ENCODE measurements at regions not wholly inside any gene's neighbourhood (a gene's known extent, or its start where the extent isn't known, plus 50 kb on each side); places are given as distances from the start of the nearest gene placed in this dataset.

- H3K4me3 ChIP-seq (ENCODE audit: low read length in 2 of 2) = no peak overlapping the region
- WGBS = 96% methylated on average over 3 of the region's 3 CpGs
- H3K27ac ChIP-seq (ENCODE audit: low read depth in 1 of 2, low read length in 1 of 2) = no peak overlapping the region
- no peaks in the 10 kb centered on the region for H3K36me3 ChIP-seq (ENCODE audit: control insufficient read depth in 2 of 2, insufficient read depth in 2 of 2, low read length in 1 of 2)
- H3K9me3 ChIP-seq (ENCODE audit: control insufficient read depth in 2 of 2, insufficient read depth in 1 of 2, low read length in 1 of 2) = no peaks in the 10 kb centered on the region
- H3K4me1 ChIP-seq (ENCODE audit: control insufficient read depth in 2 of 2, insufficient read depth in 2 of 2, low read length in 2 of 2) = no peaks in the 10 kb centered on the region
- no peak for DNase-seq (ENCODE audit: low read depth in 6 of 9, low spot score in 9 of 9)
- no peaks in the 10 kb centered on the region for H3K27me3 ChIP-seq (ENCODE audit: control insufficient read depth in 2 of 2, insufficient read depth in 1 of 2, low read length in 1 of 2)
Measured at GRCh38 chr13:80284290-80284689, 56.6 kb downstream of the SPRY2 start.

DNA sequence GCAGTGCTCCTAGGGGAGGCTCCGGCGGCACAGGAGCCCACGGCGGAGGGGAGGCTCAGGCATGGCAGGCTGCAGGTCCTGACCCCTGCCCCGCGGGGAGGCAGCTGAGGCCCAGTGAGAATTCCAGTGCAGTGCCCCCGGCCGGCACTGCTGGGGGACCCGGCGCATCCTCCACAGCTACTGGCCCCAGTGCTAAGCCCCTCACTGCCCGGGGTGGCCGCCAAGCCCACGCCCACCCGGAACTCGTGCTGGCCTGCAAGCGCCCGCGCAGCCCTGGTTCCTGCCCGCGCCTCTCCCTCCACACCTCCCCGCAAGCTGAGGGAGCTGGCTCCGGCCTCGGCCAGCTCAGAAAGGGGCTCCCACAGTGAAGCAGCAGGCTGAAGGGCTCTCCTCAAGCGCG, 62.2 kb downstream of the SPRY2 start:
- Histone ChIP-seq H3K4me1 (ENCODE audit: control insufficient read depth in 2 of 2, insufficient read depth in 2 of 2, low read length in 2 of 2) (no peaks in the 10 kb centered on the region), H3K36me3 (ENCODE audit: control insufficient read depth in 2 of 2, insufficient read depth in 2 of 2, low read length in 1 of 2) (no peaks in the 10 kb centered on the region), H3K4me3 (ENCODE audit: low read length in 2 of 2) (no peak overlapping the region), H3K9me3 (ENCODE audit: control insufficient read depth in 2 of 2, insufficient read depth in 1 of 2, low read length in 1 of 2) (peaks cover 0 to 8% of the 10 kb centered on the region in 2 donors), H3K27ac (ENCODE audit: low read depth in 1 of 2, low read length in 1 of 2) (no peak overlapping the region), H3K27me3 (ENCODE audit: control insufficient read depth in 2 of 2, insufficient read depth in 1 of 2, low read length in 1 of 2) (no peaks in the 10 kb centered on the region)
- 94% methylated on average over 25 of the region's 25 CpGs for WGBS
- DNase-seq (ENCODE audit: low read depth in 6 of 9, low spot score in 9 of 9) = no peak

GRCh38 chr13:80276371-80277289, 64.3 kb downstream of the SPRY2 start:
- Histone ChIP-seq H3K4me1 (ENCODE audit: control insufficient read depth in 2 of 2, insufficient read depth in 2 of 2, low read length in 2 of 2) (no peaks in the 10 kb centered on the region), H3K4me3 (ENCODE audit: low read length in 2 of 2) (no peak overlapping the region), H3K27me3 (ENCODE audit: control insufficient read depth in 2 of 2, insufficient read depth in 1 of 2, low read length in 1 of 2) (no peaks in the 10 kb centered on the region), H3K36me3 (ENCODE audit: control insufficient read depth in 2 of 2, insufficient read depth in 2 of 2, low read length in 1 of 2) (no peaks in the 10 kb centered on the region), H3K27ac (ENCODE audit: low read depth in 1 of 2, low read length in 1 of 2) (no peak overlapping the region), H3K9me3 (ENCODE audit: control insufficient read depth in 2 of 2, insufficient read depth in 1 of 2, low read length in 1 of 2) (peaks cover 0 to 8% of the 10 kb centered on the region in 2 donors)
- 90% methylated on average over 12 of the region's 12 CpGs for WGBS
- no peak for DNase-seq (ENCODE audit: low read depth in 6 of 9, low spot score in 9 of 9)

DNA sequence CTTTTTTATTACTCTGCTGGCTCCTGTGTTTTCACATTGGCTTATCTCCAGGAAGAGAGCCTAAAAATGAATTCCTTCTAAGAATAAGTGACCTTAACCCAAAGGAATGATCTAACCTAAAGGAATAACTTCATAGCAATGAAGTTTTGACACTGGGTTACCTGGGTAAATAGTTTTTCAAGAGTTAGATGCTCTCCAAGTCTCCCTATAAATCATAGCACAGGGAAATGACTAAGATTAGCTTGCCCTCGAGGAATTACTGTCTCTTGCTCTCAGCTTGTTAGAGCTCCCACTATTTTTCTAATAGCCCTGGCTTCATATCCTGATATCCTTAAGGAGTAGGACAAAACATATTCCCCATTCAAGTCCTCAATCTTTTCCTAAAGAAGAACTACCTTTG, 66.3 kb downstream of the SPRY2 start:
- Histone ChIP-seq H3K36me3 (ENCODE audit: control insufficient read depth in 2 of 2, insufficient read depth in 2 of 2, low read length in 1 of 2) (no peaks in the 10 kb centered on the region), H3K4me1 (ENCODE audit: control insufficient read depth in 2 of 2, insufficient read depth in 2 of 2, low read length in 2 of 2) (no peaks in the 10 kb centered on the region), H3K27me3 (ENCODE audit: control insufficient read depth in 2 of 2, insufficient read depth in 1 of 2, low read length in 1 of 2) (no peaks in the 10 kb centered on the region), H3K9me3 (ENCODE audit: control insufficient read depth in 2 of 2, insufficient read depth in 1 of 2, low read length in 1 of 2) (peaks cover 0 to 8% of the 10 kb centered on the region in 2 donors), H3K4me3 (ENCODE audit: low read length in 2 of 2) (no peak overlapping the region), H3K27ac (ENCODE audit: low read depth in 1 of 2, low read length in 1 of 2) (no peak overlapping the region)
- no peak for DNase-seq (ENCODE audit: low read depth in 6 of 9, low spot score in 9 of 9)
- 84% methylated on average over 1 of the region's 1 CpG for WGBS

GRCh38 chr13:80273718-80274117, 67.2 kb downstream of the SPRY2 start:
- H3K27ac ChIP-seq (ENCODE audit: low read depth in 1 of 2, low read length in 1 of 2) = no peak overlapping the region
- no peaks in the 10 kb centered on the region for H3K36me3 ChIP-seq (ENCODE audit: control insufficient read depth in 2 of 2, insufficient read depth in 2 of 2, low read length in 1 of 2)
- H3K27me3 ChIP-seq (ENCODE audit: control insufficient read depth in 2 of 2, insufficient read depth in 1 of 2, low read length in 1 of 2) = no peaks in the 10 kb centered on the region
- H3K4me3 ChIP-seq (ENCODE audit: low read length in 2 of 2) = no peak overlapping the region
- no peaks in the 10 kb centered on the region for H3K4me1 ChIP-seq (ENCODE audit: control insufficient read depth in 2 of 2, insufficient read depth in 2 of 2, low read length in 2 of 2)
- WGBS = 100% methylated on average over 3 of the region's 3 CpGs
- H3K9me3 ChIP-seq (ENCODE audit: control insufficient read depth in 2 of 2, insufficient read depth in 1 of 2, low read length in 1 of 2) = peaks cover 0 to 5% of the 10 kb centered on the region in 2 donors
- no peak for DNase-seq (ENCODE audit: low read depth in 6 of 9, low spot score in 9 of 9)

DNA sequence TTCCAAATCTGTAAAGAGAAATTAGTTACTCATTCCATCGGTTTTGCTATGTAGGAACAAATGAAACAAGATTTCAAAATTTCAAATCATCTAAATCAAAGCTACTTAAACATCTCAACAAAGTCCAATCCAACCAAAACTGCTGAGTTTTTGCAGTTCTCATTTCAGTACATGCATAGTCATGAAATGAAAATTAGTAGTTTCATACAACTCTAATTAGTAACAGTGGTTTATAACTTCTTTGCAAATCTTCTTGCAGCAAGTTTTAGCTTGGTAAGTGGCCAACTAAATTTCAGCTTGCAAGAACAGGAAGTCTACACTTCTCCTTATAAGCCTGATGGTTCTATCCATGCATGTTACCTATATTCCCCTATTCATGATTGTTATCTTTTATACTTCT, 75.6 kb downstream of the SPRY2 start:
- no peak overlapping the region for H3K4me3 ChIP-seq (ENCODE audit: low read length in 2 of 2)
- DNase-seq (ENCODE audit: low read depth in 6 of 9, low spot score in 9 of 9) = no peak
- 97% methylated on average over 1 of the region's 1 CpG for whole genome bisulfite sequencing
- no peaks in the 10 kb centered on the region for H3K4me1 ChIP-seq (ENCODE audit: control insufficient read depth in 2 of 2, insufficient read depth in 2 of 2, low read length in 2 of 2)
- H3K27ac ChIP-seq (ENCODE audit: low read depth in 1 of 2, low read length in 1 of 2) = no peak overlapping the region
- H3K27me3 ChIP-seq (ENCODE audit: control insufficient read depth in 2 of 2, insufficient read depth in 1 of 2, low read length in 1 of 2) = no peaks in the 10 kb centered on the region
- no peaks in the 10 kb centered on the region for H3K36me3 ChIP-seq (ENCODE audit: control insufficient read depth in 2 of 2, insufficient read depth in 2 of 2, low read length in 1 of 2)
- H3K9me3 ChIP-seq (ENCODE audit: control insufficient read depth in 2 of 2, insufficient read depth in 1 of 2, low read length in 1 of 2) = peaks cover 0 to 5% of the 10 kb centered on the region in 2 donors

DNA sequence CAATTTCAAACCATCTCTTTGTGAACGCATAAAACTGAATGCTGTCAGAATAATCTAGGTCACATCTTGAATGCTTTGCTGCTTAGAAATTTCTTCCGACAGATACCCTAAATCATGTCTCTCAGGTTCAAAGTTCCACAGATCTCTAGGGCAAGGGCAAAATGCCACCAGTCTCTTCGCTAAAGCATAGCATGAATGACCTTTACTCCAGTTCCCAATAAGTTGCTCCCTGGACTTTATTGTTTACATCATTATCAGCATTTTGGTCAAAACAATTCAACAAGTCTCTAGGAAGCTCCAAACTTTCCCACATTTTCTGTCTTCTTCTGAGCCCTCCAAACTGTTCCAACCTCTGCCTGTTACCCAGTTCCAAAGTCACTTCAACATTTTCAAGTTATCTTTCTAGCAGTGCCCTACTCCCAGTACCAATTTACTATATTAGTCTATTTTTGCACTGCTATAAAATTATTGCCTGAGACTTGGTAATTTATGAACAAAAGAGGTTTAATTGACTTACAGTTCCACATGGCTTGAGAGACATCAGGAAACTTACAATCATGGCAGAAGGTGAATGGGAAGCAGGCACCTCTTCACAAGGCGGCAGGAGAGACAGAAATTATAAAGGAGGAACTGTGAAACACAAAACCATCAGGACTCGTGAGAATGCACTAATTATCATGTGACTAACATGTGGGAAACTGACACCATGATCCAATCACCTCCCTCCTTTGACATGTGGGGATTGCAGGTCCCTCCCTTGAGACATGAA, 77.0 kb downstream of the SPRY2 start:
- DNase-seq (ENCODE audit: low read depth in 6 of 9, low spot score in 9 of 9) = no peak
- peaks cover 0 to 5% of the 10 kb centered on the region in 2 donors for H3K9me3 ChIP-seq (ENCODE audit: control insufficient read depth in 2 of 2, insufficient read depth in 1 of 2, low read length in 1 of 2)
- no peak overlapping the region for H3K27ac ChIP-seq (ENCODE audit: low read depth in 1 of 2, low read length in 1 of 2)
- H3K4me1 ChIP-seq (ENCODE audit: control insufficient read depth in 2 of 2, insufficient read depth in 2 of 2, low read length in 2 of 2) = no peaks in the 10 kb centered on the region
- no peak overlapping the region for H3K4me3 ChIP-seq (ENCODE audit: low read length in 2 of 2)
- WGBS = 96% methylated on average over 5 of the region's 5 CpGs
- H3K36me3 ChIP-seq (ENCODE audit: control insufficient read depth in 2 of 2, insufficient read depth in 2 of 2, low read length in 1 of 2) = no peaks in the 10 kb centered on the region
- H3K27me3 ChIP-seq (ENCODE audit: control insufficient read depth in 2 of 2, insufficient read depth in 1 of 2, low read length in 1 of 2) = no peaks in the 10 kb centered on the region

- WGBS = 78% methylated on average over 5 of the region's 5 CpGs
- H3K4me3 ChIP-seq (ENCODE audit: low read length in 2 of 2) = no peak overlapping the region
- no peaks in the 10 kb centered on the region for H3K27me3 ChIP-seq (ENCODE audit: control insufficient read depth in 2 of 2, insufficient read depth in 1 of 2, low read length in 1 of 2)
- peaks cover 0 to 5% of the 10 kb centered on the region in 2 donors for H3K9me3 ChIP-seq (ENCODE audit: control insufficient read depth in 2 of 2, insufficient read depth in 1 of 2, low read length in 1 of 2)
- no peaks in the 10 kb centered on the region for H3K36me3 ChIP-seq (ENCODE audit: control insufficient read depth in 2 of 2, insufficient read depth in 2 of 2, low read length in 1 of 2)
- DNase-seq (ENCODE audit: low read depth in 6 of 9, low spot score in 9 of 9) = no peak
- no peak overlapping the region for H3K27ac ChIP-seq (ENCODE audit: low read depth in 1 of 2, low read length in 1 of 2)
- H3K4me1 ChIP-seq (ENCODE audit: control insufficient read depth in 2 of 2, insufficient read depth in 2 of 2, low read length in 2 of 2) = no peaks in the 10 kb centered on the region
Measured at GRCh38 chr13:80262051-80262695, 78.8 kb downstream of the SPRY2 start.

DNA sequence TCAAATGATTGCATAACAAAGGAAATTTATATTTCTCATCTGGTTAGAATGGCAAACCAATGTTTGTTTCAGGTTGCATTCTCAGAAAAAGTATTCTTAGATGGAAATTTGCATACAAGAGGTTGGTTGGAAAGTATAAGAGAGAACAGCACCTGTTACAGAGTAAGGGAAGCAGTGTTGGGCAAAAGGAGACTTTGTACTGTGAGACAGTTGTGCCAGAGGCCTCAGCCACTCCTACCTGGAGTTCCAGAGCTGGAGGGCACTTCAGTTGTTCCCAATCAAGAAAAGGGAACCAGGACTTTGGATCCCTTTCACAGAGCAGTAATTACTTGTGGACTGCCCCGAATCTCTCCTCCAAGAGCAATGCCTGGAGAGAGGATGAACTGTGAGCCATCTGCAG, 81.8 kb downstream of the SPRY2 start:
- peaks cover 0 to 5% of the 10 kb centered on the region in 2 donors for H3K9me3 ChIP-seq (ENCODE audit: control insufficient read depth in 2 of 2, insufficient read depth in 1 of 2, low read length in 1 of 2)
- H3K4me1 ChIP-seq (ENCODE audit: control insufficient read depth in 2 of 2, insufficient read depth in 2 of 2, low read length in 2 of 2) = no peaks in the 10 kb centered on the region
- no peaks in the 10 kb centered on the region for H3K36me3 ChIP-seq (ENCODE audit: control insufficient read depth in 2 of 2, insufficient read depth in 2 of 2, low read length in 1 of 2)
- DNase-seq (ENCODE audit: low read depth in 6 of 9, low spot score in 9 of 9) = no peak
- 100% methylated on average over 1 of the region's 1 CpG for WGBS
- H3K27me3 ChIP-seq (ENCODE audit: control insufficient read depth in 2 of 2, insufficient read depth in 1 of 2, low read length in 1 of 2) = no peaks in the 10 kb centered on the region
- no peak overlapping the region for H3K4me3 ChIP-seq (ENCODE audit: low read length in 2 of 2)
- H3K27ac ChIP-seq (ENCODE audit: low read depth in 1 of 2, low read length in 1 of 2) = no peak overlapping the region

All from thymus (tissue), 11 donors.